ENCODE measurements at regions not wholly inside any gene's neighbourhood (a gene's known extent, or its start where the extent isn't known, plus 50 kb on each side); places are given as distances from the start of the nearest gene placed in this dataset.

- Histone ChIP-seq H3K9me2 (replicated peaks; ENCODE audit: insufficient read depth, low read length) (no peaks in the 10 kb centered on the region), H3K79me2 (ENCODE audit: insufficient read depth, low read length) (no peaks in the 10 kb centered on the region), H3K36me3 (ENCODE audit: low read length) (no peaks in the 10 kb centered on the region), H3K27me3 (ENCODE audit: low read length) (no peaks in the 10 kb centered on the region), H4K20me1 (ENCODE audit: low read depth, low read length) (no peaks in the 10 kb centered on the region), H3K27ac (ENCODE audit: low read depth, low read length) (no peak overlapping the region), H3K4me3 (ENCODE audit: insufficient read depth, low read length, poor library complexity, severe bottlenecking) (no peak overlapping the region), H3F3A (ENCODE audit: insufficient read depth) (no peaks in the 10 kb centered on the region), H3K9ac (ENCODE audit: low read length) (no peak overlapping the region), H3K9me3 (ENCODE audit: insufficient read depth, low read length) (no peaks in the 10 kb centered on the region), H2AFZ (ENCODE audit: low read depth, low read length, severe bottlenecking) (no peak overlapping the region), H3K4me2 (ENCODE audit: low read depth, low read length, poor library complexity, severe bottlenecking) (no peak overlapping the region)
- TF ChIP-seq EZH2phosphoT487 (conservative IDR thresholded peaks at IDR 0.05; ENCODE audit: low read length) (no peak), CTCF (IDR thresholded peaks at IDR 0.05; ENCODE audit: insufficient read depth, low read length, poor library complexity, severe bottlenecking) (peak; percentile 48)
These were observed 329.5 kb downstream of the PAX3 start for GRCh38 chr2:221969087-221969829.

GRCh38 chr2:221962186-221962585 lies 336.6 kb downstream of the PAX3 start:
- H3K36me3 ChIP-seq (ENCODE audit: low read length): no peaks in the 10 kb centered on the region
- H3K27ac ChIP-seq (ENCODE audit: low read depth, low read length): no peak overlapping the region
- no peak for TF ChIP-seq CTCF (IDR thresholded peaks at IDR 0.05; ENCODE audit: insufficient read depth, low read length, poor library complexity, severe bottlenecking)
- TF ChIP-seq EZH2phosphoT487 (conservative IDR thresholded peaks at IDR 0.05; ENCODE audit: low read length): no peak
- H3K9ac ChIP-seq (ENCODE audit: low read length): no peak overlapping the region
- no peak overlapping the region for H2AFZ ChIP-seq (ENCODE audit: low read depth, low read length, severe bottlenecking)
- H3K4me2 ChIP-seq (ENCODE audit: low read depth, low read length, poor library complexity, severe bottlenecking): no peak overlapping the region
- H3K27me3 ChIP-seq (ENCODE audit: low read length): no peaks in the 10 kb centered on the region
- H3F3A ChIP-seq (ENCODE audit: insufficient read depth): no peaks in the 10 kb centered on the region
- H3K79me2 ChIP-seq (ENCODE audit: insufficient read depth, low read length): no peaks in the 10 kb centered on the region
- H3K9me3 ChIP-seq (ENCODE audit: insufficient read depth, low read length): no peaks in the 10 kb centered on the region
- no peaks in the 10 kb centered on the region for H3K9me2 ChIP-seq (replicated peaks; ENCODE audit: insufficient read depth, low read length)
- no peak overlapping the region for H3K4me3 ChIP-seq (ENCODE audit: insufficient read depth, low read length, poor library complexity, severe bottlenecking)
- no peaks in the 10 kb centered on the region for H4K20me1 ChIP-seq (ENCODE audit: low read depth, low read length)

- no peaks in the 10 kb centered on the region for H4K20me1 ChIP-seq (ENCODE audit: low read depth, low read length)
- no peak overlapping the region for H3K9ac ChIP-seq (ENCODE audit: low read length)
- TF ChIP-seq CTCF (IDR thresholded peaks at IDR 0.05; ENCODE audit: insufficient read depth, low read length, poor library complexity, severe bottlenecking): no peak
- TF ChIP-seq EZH2phosphoT487 (conservative IDR thresholded peaks at IDR 0.05; ENCODE audit: low read length): no peak
- no peak overlapping the region for H3K27ac ChIP-seq (ENCODE audit: low read depth, low read length)
- H3K9me3 ChIP-seq (ENCODE audit: insufficient read depth, low read length): no peaks in the 10 kb centered on the region
- H3K4me3 ChIP-seq (ENCODE audit: insufficient read depth, low read length, poor library complexity, severe bottlenecking): no peak overlapping the region
- H3K9me2 ChIP-seq (replicated peaks; ENCODE audit: insufficient read depth, low read length): no peaks in the 10 kb centered on the region
- H3K79me2 ChIP-seq (ENCODE audit: insufficient read depth, low read length): no peaks in the 10 kb centered on the region
- H2AFZ ChIP-seq (ENCODE audit: low read depth, low read length, severe bottlenecking): no peak overlapping the region
- H3K4me2 ChIP-seq (ENCODE audit: low read depth, low read length, poor library complexity, severe bottlenecking): no peak overlapping the region
- no peaks in the 10 kb centered on the region for H3K27me3 ChIP-seq (ENCODE audit: low read length)
- H3F3A ChIP-seq (ENCODE audit: insufficient read depth): no peaks in the 10 kb centered on the region
- no peaks in the 10 kb centered on the region for H3K36me3 ChIP-seq (ENCODE audit: low read length)
These were observed 337.2 kb downstream of the PAX3 start for GRCh38 chr2:221961561-221961960.
